Spleen (tissue), 11 donors: ENCODE measurements at regions not wholly inside any gene's neighbourhood (a gene's known extent, or its start where the extent isn't known, plus 50 kb on each side); places are given as distances from the start of the nearest gene placed in this dataset.

Experiments used
- DNase-seq: peaks from one replicate; pipeline ENCODE4 v3.0.0-alpha.2; 2020
- H3K27ac ChIP-seq, 8 donors: fragments of 200-600 bp; sonication (generic) in 7 of 8; 1 replicate in 4 of 8; 2 replicates in 4 of 8; pipeline versions ENCODE4 v1.5.0 to v1.8.0; 2016 to 2021; ENCODE audit warnings: inconsistent platforms in 4 of 8, mild to moderate bottlenecking in 4 of 8, moderate library complexity in 1 of 8
- H3K27me3 ChIP-seq, 7 donors: fragments of 200-600 bp; sonication (generic) in 6 of 7; replicated peaks in 1 of 7; 1 replicate in 4 of 7; 2 replicates in 3 of 7; pipeline versions ENCODE4 v1.5.0 to v1.8.0; 2016 to 2021; ENCODE audit warnings: inconsistent platforms in 3 of 7, mild to moderate bottlenecking in 1 of 7
- H3K36me3 ChIP-seq, 6 donors: fragments of 200-600 bp; sonication (generic) in 5 of 6; 1 replicate in 4 of 6; 2 replicates in 2 of 6; pipeline versions ENCODE4 v1.5.0 to v1.8.0; 2016 to 2021; ENCODE audit warnings: inconsistent platforms in 2 of 6
- H3K4me1 ChIP-seq, 6 donors: fragments of 200-600 bp; sonication (generic) in 5 of 6; 1 replicate in 3 of 6; 2 replicates in 3 of 6; pipeline versions ENCODE4 v1.5.0 to v1.8.0; 2016 to 2021; ENCODE audit warnings: inconsistent platforms in 3 of 6
- H3K4me3 ChIP-seq, 8 donors: fragments of 200-600 bp; sonication (generic) in 7 of 8; 1 replicate in 4 of 8; 2 replicates in 4 of 8; pipeline versions ENCODE4 v1.5.0 to v1.8.0; 2016 to 2021; ENCODE audit warnings: inconsistent platforms in 4 of 8, mild to moderate bottlenecking in 4 of 8, moderate library complexity in 2 of 8
- H3K9me3 ChIP-seq, 8 donors: fragments of 200-600 bp; sonication (generic) in 7 of 8; 1 replicate in 4 of 8; 2 replicates in 4 of 8; pipeline versions ENCODE4 v1.5.0 to v1.8.0; 2016 to 2021; ENCODE audit warnings: inconsistent platforms in 4 of 8
- POLR2A ChIP-seq, 3 donors: fragments of 450-650 bp; IDR thresholded peaks; one replicate each; pipeline ENCODE4 v1.5.1; 2017; ENCODE audit warnings: antibody characterized with exemption in 3 of 3, mild to moderate bottlenecking in 1 of 3
- POLR2AphosphoS5 ChIP-seq, 3 donors: sonication (generic); formaldehyde crosslinking; IDR thresholded peaks; one replicate each; pipeline ENCODE4 v1.5.1; 2017; ENCODE audit warnings: antibody characterized with exemption in 3 of 3
- WGBS, 5 donors: extraction: QIAGEN DNeasy Blood & Tissue Kit in 3 of 5; methylation state at CpG; one replicate each; pipeline versions ENCODE4 v1.1.5 to v1.1.7; 2013 to 2018; 5-methylcytosine and 5-hydroxymethylcytosine counted together
- intact Hi-C: fragments of 100-400 bp; cut with DNase I; formaldehyde crosslinking; loops from one replicate; pipeline ENCODE4 v1.15.0; 2023; ENCODE audit warnings: low total_unique reads
- TF ChIP-seq, protein P1 (sequence below), 11 experiments: fragments of 200-600 bp in 7 of 11; fragments of 450-650 bp in 4 of 11; sonication (generic) in 4 of 11; IDR thresholded peaks in 8 of 11; conservative IDR thresholded peaks in 3 of 11; 1 replicate in 7 of 11; 2 replicates in 4 of 11; pipeline versions ENCODE4 v1.4.0 to v1.8.0; 2016 to 2021; ENCODE audit warnings: antibody characterized with exemption in 11 of 11, inconsistent platforms in 4 of 11, mild to moderate bottlenecking in 1 of 11
- donor health status: healthy with polysubstance abuse.
- donor health status: DM: no; HTN: no; CAD: no; lungs with moderate emphysema.
- donor health status: DM: no; HTN: no; CAD: no.
- donor health status: Bipolar disorder and iron deficiency.
- donor health status: healthy.
- donor health status: DM: no; HTN: no; CAD: no.
- donor health status: DM: yes; HTN: yes; CAD: no.

- no peak overlapping the region for H3K27ac ChIP-seq
- no peaks in the 10 kb centered on the region for H3K9me3 ChIP-seq
- DNase-seq = no peak
- H3K27me3 ChIP-seq = no peaks in the 10 kb centered on the region
- TF ChIP-seq POLR2AphosphoS5 (IDR thresholded peaks at IDR 0.05) (no peak), POLR2A (IDR thresholded peaks at IDR 0.05) (no peak)
- TF ChIP-seq, protein P1, sequence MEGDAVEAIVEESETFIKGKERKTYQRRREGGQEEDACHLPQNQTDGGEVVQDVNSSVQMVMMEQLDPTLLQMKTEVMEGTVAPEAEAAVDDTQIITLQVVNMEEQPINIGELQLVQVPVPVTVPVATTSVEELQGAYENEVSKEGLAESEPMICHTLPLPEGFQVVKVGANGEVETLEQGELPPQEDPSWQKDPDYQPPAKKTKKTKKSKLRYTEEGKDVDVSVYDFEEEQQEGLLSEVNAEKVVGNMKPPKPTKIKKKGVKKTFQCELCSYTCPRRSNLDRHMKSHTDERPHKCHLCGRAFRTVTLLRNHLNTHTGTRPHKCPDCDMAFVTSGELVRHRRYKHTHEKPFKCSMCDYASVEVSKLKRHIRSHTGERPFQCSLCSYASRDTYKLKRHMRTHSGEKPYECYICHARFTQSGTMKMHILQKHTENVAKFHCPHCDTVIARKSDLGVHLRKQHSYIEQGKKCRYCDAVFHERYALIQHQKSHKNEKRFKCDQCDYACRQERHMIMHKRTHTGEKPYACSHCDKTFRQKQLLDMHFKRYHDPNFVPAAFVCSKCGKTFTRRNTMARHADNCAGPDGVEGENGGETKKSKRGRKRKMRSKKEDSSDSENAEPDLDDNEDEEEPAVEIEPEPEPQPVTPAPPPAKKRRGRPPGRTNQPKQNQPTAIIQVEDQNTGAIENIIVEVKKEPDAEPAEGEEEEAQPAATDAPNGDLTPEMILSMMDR (IDR thresholded peaks at IDR 0.05 in 8 of 11, conservative IDR thresholded peaks at IDR 0.05 in 3 of 11) = no peak
- intact Hi-C loops = no loop called here
- 85 to 96% (median 91%) methylated on average over 4 of the region's 4 CpGs for WGBS, 5 donors
- H3K4me3 ChIP-seq = no peak overlapping the region
- H3K36me3 ChIP-seq = no peaks in the 10 kb centered on the region
- no peaks in the 10 kb centered on the region for H3K4me1 ChIP-seq
These were observed 229.5 kb upstream of the DPH6 start for GRCh38 chr15:35775471-35775870.

DNA sequence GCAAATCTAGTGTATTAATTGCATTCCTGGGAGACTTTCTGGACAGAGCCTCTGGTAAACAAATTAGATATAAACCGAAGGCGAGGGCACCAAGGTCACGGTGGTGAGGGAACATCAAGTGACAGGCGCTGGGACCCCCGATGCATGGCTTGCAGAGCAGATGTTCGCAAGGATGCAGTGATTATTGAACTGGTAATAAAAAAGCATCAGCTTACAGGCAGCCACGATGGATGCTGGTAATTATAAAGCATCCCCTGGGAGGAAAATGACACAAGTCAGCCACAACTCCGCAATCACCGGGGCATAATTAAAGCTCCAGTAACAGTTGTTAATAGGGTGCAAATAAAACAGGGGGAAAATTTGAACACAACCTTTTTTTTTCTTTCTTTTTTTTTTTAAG, 231.1 kb upstream of the DPH6 start:
- H3K27ac ChIP-seq = no peak overlapping the region
- intact Hi-C loops = no loop called here
- H3K4me3 ChIP-seq = no peak overlapping the region
- WGBS, 5 donors = 87 to 91% (median 89%) methylated on average over 9 of the region's 9 CpGs
- H3K36me3 ChIP-seq = no peaks in the 10 kb centered on the region
- no peaks in the 10 kb centered on the region for H3K4me1 ChIP-seq
- no peaks in the 10 kb centered on the region for H3K9me3 ChIP-seq
- no peak for DNase-seq
- TF ChIP-seq POLR2A (IDR thresholded peaks at IDR 0.05) (no peak), POLR2AphosphoS5 (IDR thresholded peaks at IDR 0.05) (no peak)
- TF ChIP-seq, protein P1 (IDR thresholded peaks at IDR 0.05 in 8 of 11, conservative IDR thresholded peaks at IDR 0.05 in 3 of 11) = no peak
- H3K27me3 ChIP-seq = no peaks in the 10 kb centered on the region

GRCh38 chr15:35783203-35783602, 237.2 kb upstream of the DPH6 start:
- Histone ChIP-seq H3K27me3 (no peaks in the 10 kb centered on the region), H3K4me3 (no peak overlapping the region)
- TF ChIP-seq POLR2A (IDR thresholded peaks at IDR 0.05) (no peak), POLR2AphosphoS5 (IDR thresholded peaks at IDR 0.05) (no peak)
- TF ChIP-seq, protein P1 (IDR thresholded peaks at IDR 0.05 in 8 of 11, conservative IDR thresholded peaks at IDR 0.05 in 3 of 11) = no peak

DNA sequence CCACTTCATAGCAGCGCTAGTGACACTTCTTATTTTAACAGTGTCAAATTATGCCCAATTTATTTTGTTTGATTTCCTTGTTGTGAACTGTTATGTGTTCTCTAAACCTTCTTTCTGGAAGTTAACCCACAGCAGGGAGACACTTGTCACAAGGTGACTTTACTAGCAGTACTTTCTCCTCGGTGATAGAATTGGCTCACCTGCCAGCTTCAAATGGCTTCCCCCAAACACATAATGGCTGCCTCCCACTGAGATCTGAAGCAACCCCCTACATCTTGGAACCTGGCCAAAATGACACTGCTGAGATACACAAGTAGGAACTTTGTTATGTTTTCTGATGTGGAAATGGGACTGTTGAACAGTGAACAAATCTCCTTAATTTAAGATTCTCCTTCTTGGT, 238.8 kb upstream of the DPH6 start:
- TF ChIP-seq, protein P1 (IDR thresholded peaks at IDR 0.05 in 8 of 11, conservative IDR thresholded peaks at IDR 0.05 in 3 of 11) = no peak
- no peak for TF ChIP-seq POLR2AphosphoS5 (IDR thresholded peaks at IDR 0.05)
- TF ChIP-seq POLR2A (IDR thresholded peaks at IDR 0.05) = no peak
- H3K4me1 ChIP-seq = no peaks in the 10 kb centered on the region
- intact Hi-C loops = no loop called here
- WGBS, 5 donors = 69 to 82% (median 75%) methylated on average over 2 of the region's 2 CpGs
- no peak overlapping the region for H3K27ac ChIP-seq
- H3K27me3 ChIP-seq = no peaks in the 10 kb centered on the region
- no peak for DNase-seq
- no peaks in the 10 kb centered on the region for H3K36me3 ChIP-seq
- H3K4me3 ChIP-seq = no peak overlapping the region
- peaks cover 0 to 3% (median 0%) of the 10 kb centered on the region in 8 donors for H3K9me3 ChIP-seq

More at GRCh38 chr15:35783203-35783602, 237.2 kb upstream of the DPH6 start:
- Histone ChIP-seq H3K9me3 (no peaks in the 10 kb centered on the region), H3K36me3 (no peaks in the 10 kb centered on the region), H3K27ac (no peak overlapping the region), H3K4me1 (no peaks in the 10 kb centered on the region)
- no peak for DNase-seq
- intact Hi-C loops = no loop called here
